ENCODE measurements at regions not wholly inside any gene's neighbourhood (a gene's known extent, or its start where the extent isn't known, plus 50 kb on each side); places are given as distances from the start of the nearest gene placed in this dataset.

GRCh38 chr17:54524501-54524900 lies 376.2 kb upstream of the TOM1L1 start:
- TF ChIP-seq CTCF (IDR thresholded peaks at IDR 0.05) (no peak), EZH2 (IDR thresholded peaks at IDR 0.05; ENCODE audit: borderline replicate concordance, insufficient read depth, low read depth, low read length, poor library complexity, severe bottlenecking) (no peak)
